ENCODE measurements at regions not wholly inside any gene's neighbourhood (a gene's known extent, or its start where the extent isn't known, plus 50 kb on each side); places are given as distances from the start of the nearest gene placed in this dataset.

DNA sequence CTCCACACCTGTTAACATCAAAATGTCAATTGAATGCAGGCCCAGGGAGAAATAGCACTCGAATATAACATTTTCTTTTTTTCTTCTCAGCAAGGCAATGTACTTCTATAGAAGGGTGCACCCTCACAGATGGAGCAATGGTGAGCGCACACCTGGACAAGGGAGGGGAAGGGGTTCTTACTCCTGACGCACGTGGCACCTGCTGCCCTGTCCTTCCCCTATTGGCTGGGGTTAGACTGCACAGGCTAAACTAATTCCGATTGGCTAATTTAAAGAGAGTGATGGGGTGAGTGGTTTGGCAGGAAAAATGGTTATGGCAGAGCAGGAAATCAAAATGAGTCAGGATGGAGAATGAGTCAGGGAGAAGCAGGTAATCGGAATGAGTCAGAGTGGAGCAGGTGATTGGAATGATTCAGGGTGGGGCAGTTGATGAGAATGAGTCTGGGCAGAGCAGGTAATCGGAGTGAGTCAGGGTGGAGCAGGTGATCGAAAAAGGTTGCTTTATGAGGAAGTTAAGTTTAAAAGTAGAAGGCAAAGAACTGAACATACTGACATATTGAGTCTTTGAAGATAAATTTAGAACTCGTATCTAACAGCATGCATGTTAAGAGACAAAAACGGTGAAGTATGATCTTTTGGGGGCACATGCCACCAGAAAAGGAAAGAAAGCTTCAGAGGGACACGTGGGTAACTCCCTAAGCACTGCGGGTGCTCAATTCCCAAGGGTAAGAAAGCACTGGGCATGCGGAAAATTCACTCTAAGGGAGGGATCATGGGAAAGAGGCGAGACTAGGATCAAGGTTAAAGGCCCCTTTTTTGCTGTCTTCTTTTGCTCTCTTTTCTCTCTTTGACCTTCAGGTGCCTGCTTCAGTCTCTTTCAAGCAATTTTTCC lies 72.9 kb upstream of the GALNT15 start:
- Histone ChIP-seq H3K27me3 (no peaks in the 10 kb centered on the region), H3K36me3 (no peaks in the 10 kb centered on the region), H3K9me3 (no peaks in the 10 kb centered on the region), H3K9ac (ENCODE audit: low read depth in 2 of 2, low read length in 2 of 2) (no peak overlapping the region), H3K4me3 (no peak overlapping the region), H3K27ac (peak overlapping the region; percentile 56), H3K4me1 (no peaks in the 10 kb centered on the region)
- TF ChIP-seq, protein P1, sequence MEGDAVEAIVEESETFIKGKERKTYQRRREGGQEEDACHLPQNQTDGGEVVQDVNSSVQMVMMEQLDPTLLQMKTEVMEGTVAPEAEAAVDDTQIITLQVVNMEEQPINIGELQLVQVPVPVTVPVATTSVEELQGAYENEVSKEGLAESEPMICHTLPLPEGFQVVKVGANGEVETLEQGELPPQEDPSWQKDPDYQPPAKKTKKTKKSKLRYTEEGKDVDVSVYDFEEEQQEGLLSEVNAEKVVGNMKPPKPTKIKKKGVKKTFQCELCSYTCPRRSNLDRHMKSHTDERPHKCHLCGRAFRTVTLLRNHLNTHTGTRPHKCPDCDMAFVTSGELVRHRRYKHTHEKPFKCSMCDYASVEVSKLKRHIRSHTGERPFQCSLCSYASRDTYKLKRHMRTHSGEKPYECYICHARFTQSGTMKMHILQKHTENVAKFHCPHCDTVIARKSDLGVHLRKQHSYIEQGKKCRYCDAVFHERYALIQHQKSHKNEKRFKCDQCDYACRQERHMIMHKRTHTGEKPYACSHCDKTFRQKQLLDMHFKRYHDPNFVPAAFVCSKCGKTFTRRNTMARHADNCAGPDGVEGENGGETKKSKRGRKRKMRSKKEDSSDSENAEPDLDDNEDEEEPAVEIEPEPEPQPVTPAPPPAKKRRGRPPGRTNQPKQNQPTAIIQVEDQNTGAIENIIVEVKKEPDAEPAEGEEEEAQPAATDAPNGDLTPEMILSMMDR (IDR thresholded peaks at IDR 0.05) = no peak
- intact Hi-C loops (cut with DNase I) = no loop called here
- peak; percentile 82 for DNase-seq

DNA sequence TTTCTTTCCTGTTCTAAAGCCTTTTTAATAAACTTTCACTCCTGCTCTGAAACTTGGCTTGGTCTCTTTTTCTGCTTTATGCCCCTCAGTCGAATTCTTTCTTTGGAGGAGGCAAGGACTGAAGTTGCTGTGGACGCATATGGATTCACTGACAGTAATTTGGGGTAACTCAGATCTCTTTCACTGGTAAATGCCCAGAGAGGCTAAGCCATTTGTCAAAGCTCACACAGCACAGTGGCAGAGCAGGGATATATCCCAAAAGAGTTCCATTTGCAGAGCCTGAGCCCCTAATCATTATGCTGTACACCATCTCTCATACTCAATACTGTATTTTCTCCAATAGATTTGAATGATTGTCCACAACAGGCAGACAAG lies 72.3 kb upstream of the GALNT15 start:
- Histone ChIP-seq H3K4me1 (no peaks in the 10 kb centered on the region), H3K27ac (peak overlapping the region; percentile 56), H3K27me3 (no peaks in the 10 kb centered on the region), H3K4me3 (no peak overlapping the region), H3K9ac (ENCODE audit: low read depth in 2 of 2, low read length in 2 of 2) (no peak overlapping the region), H3K9me3 (no peaks in the 10 kb centered on the region), H3K36me3 (no peaks in the 10 kb centered on the region)
- no peak for DNase-seq
- intact Hi-C loops (cut with DNase I) = no loop called here
- TF ChIP-seq, protein P1 (IDR thresholded peaks at IDR 0.05) = no peak

DNA sequence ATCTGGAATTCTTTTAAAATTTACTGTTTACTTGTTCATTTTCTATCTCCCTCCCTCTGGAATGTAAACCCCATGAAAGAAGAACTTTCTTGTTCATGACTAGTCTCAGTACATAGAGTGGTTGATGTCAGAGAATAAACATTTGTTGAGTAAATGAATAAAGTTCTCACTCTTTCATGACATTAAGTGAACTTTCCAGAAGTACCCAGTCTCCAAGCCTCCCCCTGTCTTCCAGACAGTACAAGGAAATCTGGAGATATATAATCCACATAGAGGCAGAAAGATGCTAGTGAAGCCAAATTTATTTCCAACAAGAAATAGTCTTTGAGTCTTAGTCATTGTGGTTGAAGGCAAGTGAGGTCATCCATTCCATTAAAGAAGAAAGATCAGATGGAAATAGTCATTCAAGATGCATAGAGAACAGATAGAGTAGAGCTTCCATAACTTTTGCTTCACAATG lies 71.5 kb upstream of the GALNT15 start:
- no peak for DNase-seq
- Histone ChIP-seq H3K4me1 (no peaks in the 10 kb centered on the region), H3K4me3 (no peak overlapping the region), H3K9me3 (no peaks in the 10 kb centered on the region), H3K9ac (ENCODE audit: low read depth in 2 of 2, low read length in 2 of 2) (no peak overlapping the region), H3K27ac (no peak overlapping the region), H3K27me3 (no peaks in the 10 kb centered on the region), H3K36me3 (no peaks in the 10 kb centered on the region)
- TF ChIP-seq, protein P1 (IDR thresholded peaks at IDR 0.05) = no peak
- intact Hi-C loops (cut with DNase I) = no loop called here

DNA sequence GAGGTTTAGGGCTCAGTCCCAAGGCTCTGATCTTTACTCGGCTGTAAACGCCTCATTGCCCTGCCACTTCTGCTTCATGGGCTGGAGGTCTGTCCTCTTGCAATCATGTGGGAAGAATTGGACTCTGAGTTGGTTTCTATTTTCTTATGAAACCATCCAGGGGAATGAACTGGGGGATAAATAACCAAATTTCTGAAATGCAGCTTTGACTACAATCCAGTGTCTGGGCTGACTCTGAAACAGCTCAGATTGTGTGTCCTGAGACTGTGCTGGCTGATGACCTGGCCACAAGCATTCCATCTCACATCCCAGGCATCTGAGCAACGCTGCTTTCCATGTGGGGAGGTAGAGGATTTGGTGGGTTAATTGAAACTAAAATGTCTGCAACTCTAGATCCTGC lies 71.0 kb upstream of the GALNT15 start:
- Histone ChIP-seq H3K9me3 (no peaks in the 10 kb centered on the region), H3K36me3 (no peaks in the 10 kb centered on the region), H3K9ac (ENCODE audit: low read depth in 2 of 2, low read length in 2 of 2) (no peak overlapping the region), H3K4me1 (no peaks in the 10 kb centered on the region), H3K4me3 (no peak overlapping the region), H3K27me3 (no peaks in the 10 kb centered on the region), H3K27ac (no peak overlapping the region)
- TF ChIP-seq, protein P1 (IDR thresholded peaks at IDR 0.05) = no peak
- no peak for DNase-seq
- intact Hi-C loops (cut with DNase I) = no loop called here

DNA sequence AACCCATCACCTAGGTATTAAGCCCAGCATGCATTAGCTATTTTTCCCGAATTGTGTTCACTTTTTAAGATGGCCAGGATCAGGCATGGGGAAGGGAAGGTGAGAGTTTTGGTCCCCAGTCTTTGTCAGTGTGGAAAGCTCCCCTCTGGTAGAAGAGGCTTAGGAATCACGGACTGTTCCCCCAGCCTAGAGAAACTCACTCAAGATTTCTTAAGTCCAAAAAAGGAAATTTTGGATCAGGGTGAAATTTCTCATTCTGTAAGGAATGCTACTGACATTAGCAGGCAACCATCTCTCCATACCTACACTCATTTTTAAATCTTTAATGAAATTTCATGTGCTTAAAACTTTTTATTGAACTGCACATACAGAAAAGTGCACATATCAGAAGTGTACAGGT lies 70.3 kb upstream of the GALNT15 start:
- H3K27me3 ChIP-seq = no peaks in the 10 kb centered on the region
- no peaks in the 10 kb centered on the region for H3K36me3 ChIP-seq
- intact Hi-C loops (cut with DNase I) = no loop called here
- H3K4me3 ChIP-seq = no peak overlapping the region
- H3K9me3 ChIP-seq = no peaks in the 10 kb centered on the region
- DNase-seq = no peak
- no peaks in the 10 kb centered on the region for H3K4me1 ChIP-seq
- H3K27ac ChIP-seq = no peak overlapping the region
- no peak overlapping the region for H3K9ac ChIP-seq (ENCODE audit: low read depth in 2 of 2, low read length in 2 of 2)
- TF ChIP-seq, protein P1 (IDR thresholded peaks at IDR 0.05) = no peak

Data from colonic mucosa (tissue), 4 donors.